Limb (tissue), 2 donors: ENCODE measurements at regions not wholly inside any gene's neighbourhood (a gene's known extent, or its start where the extent isn't known, plus 50 kb on each side); places are given as distances from the start of the nearest gene placed in this dataset.
"Not testable (repeated sequence)": the region's sequence is repeated elsewhere in the genome, so short reads cannot be mapped to it uniquely, and the experiment has no call there.

Source experiments
- DNase-seq, 2 donors: peaks; one replicate each; pipeline ENCODE4 v3.0.0-alpha.2; 2016; ENCODE audit errors: extremely low spot score in 2 of 2

- no peak for DNase-seq
Observed at GRCh38 chr16:73142053-73142854, 94.3 kb upstream of the ZFHX3 start.

GRCh38 chr16:73140929-73141328, 93.0 kb upstream of the ZFHX3 start:
- no peak for DNase-seq

GRCh38 chr16:73131156-73131862, 83.4 kb upstream of the ZFHX3 start:
- DNase-seq = no peak

GRCh38 chr16:73129455-73129854, 81.5 kb upstream of the ZFHX3 start:
- no peak for DNase-seq

- no peak for DNase-seq
Observed at GRCh38 chr16:73126525-73126853, 78.6 kb upstream of the ZFHX3 start.

- no peak for DNase-seq
Observed at GRCh38 chr16:73125850-73126524, 78.1 kb upstream of the ZFHX3 start.

- no peak for DNase-seq
Observed at GRCh38 chr16:73124665-73125375, 76.9 kb upstream of the ZFHX3 start.

GRCh38 chr16:73124097-73124652, 76.2 kb upstream of the ZFHX3 start:
- DNase-seq = no peak

GRCh38 chr16:73122604-73123391, 74.9 kb upstream of the ZFHX3 start:
- peak; percentile 32 to 48 for DNase-seq

- no peak for DNase-seq
Observed at GRCh38 chr16:73116576-73116975, 68.6 kb upstream of the ZFHX3 start.

- no peak for DNase-seq
Observed at GRCh38 chr16:73113336-73113735, 65.4 kb upstream of the ZFHX3 start.

GRCh38 chr16:73108195-73108963, 60.5 kb upstream of the ZFHX3 start:
- DNase-seq = no peak

- no peak for DNase-seq
Observed at GRCh38 chr16:73107371-73107770, 59.4 kb upstream of the ZFHX3 start.

- no peak for DNase-seq
Observed at GRCh38 chr16:73106329-73107034, 58.6 kb upstream of the ZFHX3 start.

GRCh38 chr16:73101568-73101967, 53.6 kb upstream of the ZFHX3 start:
- no peak for DNase-seq

- DNase-seq = not testable (repeated sequence)
Observed at GRCh38 chr16:73099601-73100000, 51.7 kb upstream of the ZFHX3 start.
